Fibroblast of lung (primary cell): ENCODE measurements at regions not wholly inside any gene's neighbourhood (a gene's known extent, or its start where the extent isn't known, plus 50 kb on each side); places are given as distances from the start of the nearest gene placed in this dataset.

Experiments
- CTCF ChIP-seq, 2 donors: IDR thresholded peaks in 1 of 2; conservative IDR thresholded peaks in 1 of 2; 1 replicate in 1 of 2; 2 replicates in 1 of 2; pipeline ENCODE4 v1.5.1; 2011 to 2012; ENCODE audit warnings: low read length in 2 of 2, control low read depth in 1 of 2, inconsistent platforms in 1 of 2, low read depth in 1 of 2, mild to moderate bottlenecking in 1 of 2
- EZH2 ChIP-seq: IDR thresholded peaks from 2 replicates; pipeline ENCODE4 v1.5.1; 2012; ENCODE audit warnings: low read length, control low read depth, mild to moderate bottlenecking; ENCODE audit errors: missing control alignments

GRCh38 chr4:10188400-10189004 lies 71.9 kb upstream of the WDR1 start:
- TF ChIP-seq EZH2 (no peak), CTCF (conservative IDR thresholded peaks at IDR 0.05 in 1 of 2, IDR thresholded peaks at IDR 0.05 in 1 of 2; ENCODE audit: low read depth in 1 of 2, low read length in 2 of 2) (no peak)
